ENCODE measurements at regions not wholly inside any gene's neighbourhood (a gene's known extent, or its start where the extent isn't known, plus 50 kb on each side); places are given as distances from the start of the nearest gene placed in this dataset.

DNA sequence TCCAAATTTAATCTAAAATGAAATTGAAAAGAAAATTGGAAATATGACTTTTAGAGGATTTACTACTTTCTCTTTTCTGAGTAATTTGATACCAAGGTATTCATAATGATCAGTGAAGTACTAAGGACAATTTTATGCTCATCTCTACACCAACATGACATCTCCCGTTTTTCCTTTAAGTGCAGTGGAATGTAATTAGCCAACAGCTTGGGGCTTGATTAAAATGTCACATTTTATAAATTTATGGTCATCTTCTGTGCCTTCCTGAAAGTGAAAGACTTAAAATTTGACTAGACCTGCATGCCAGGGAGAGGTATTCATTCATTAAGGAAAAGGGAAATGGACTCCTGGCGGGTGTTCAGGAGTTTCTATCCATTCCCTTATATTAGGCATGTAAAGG, 228.2 kb upstream of the CNTN3 start:
- H4K20me1 ChIP-seq (replicated peaks; ENCODE audit: control insufficient read depth, insufficient read depth, low read length): no peaks in the 10 kb centered on the region
- H3K4me3 ChIP-seq: no peak overlapping the region
- H3K36me3 ChIP-seq (ENCODE audit: control insufficient read depth, insufficient read depth, low read length): no peaks in the 10 kb centered on the region
- CTCF ChIA-PET (ENCODE audit: low intra/inter-chr PET ratio): no interaction called here
- no peak overlapping the region for H3K9ac ChIP-seq (ENCODE audit: insufficient read depth in 1 of 2, low read depth in 2 of 2, low read length in 2 of 2)
- no peak for FAIRE-seq
- WGBS (ENCODE audit: insufficient coverage, low coverage, missing lambda C conversion rate): 0% methylated on average over 2 of the region's 2 CpGs
- POLR2A ChIA-PET: no interaction called here
- no peaks in the 10 kb centered on the region for H3K9me1 ChIP-seq (ENCODE audit: control insufficient read depth, insufficient read depth, low read length)
- no peaks in the 10 kb centered on the region for H3K27me3 ChIP-seq (ENCODE audit: control insufficient read depth in 2 of 2, insufficient read depth in 2 of 2, low read length in 2 of 2)
- no peaks in the 10 kb centered on the region for H3K9me3 ChIP-seq (replicated peaks; ENCODE audit: control insufficient read depth, insufficient read depth, low read depth, low read length)
- intact Hi-C loops (cut with micrococcal nuclease) (no loop called here), in situ Hi-C loops (cut with MboI) (no loop called here)
- H3K4me1 ChIP-seq (replicated peaks in 1 of 2; ENCODE audit: control insufficient read depth in 2 of 2, insufficient read depth in 2 of 2, low read length in 2 of 2): no peaks in the 10 kb centered on the region
- DNase-seq (ENCODE audit: extremely low read depth in 1 of 4, low spot score in 3 of 4): no peak
- no peak overlapping the region for H2AFZ ChIP-seq (ENCODE audit: low read depth, low read length)
- no peak for ATAC-seq
- no peaks in the 10 kb centered on the region for H3K79me2 ChIP-seq (ENCODE audit: control insufficient read depth, insufficient read depth, low read length)
- BruUV-seq (replicated peaks): no TSS peak
- H3K27ac ChIP-seq (ENCODE audit: extremely low read depth, low read depth, low read length): no peak overlapping the region
- no peak overlapping the region for H3K4me2 ChIP-seq (ENCODE audit: insufficient read depth, low read length)
- TF ChIP-seq PTBP1 (IDR thresholded peaks at IDR 0.05; ENCODE audit: low read depth, low read length) (no peak), PHF21A (IDR thresholded peaks at IDR 0.05; ENCODE audit: borderline replicate concordance, low read depth) (no peak), SRF (CRISPR knock-in tag; IDR thresholded peaks at IDR 0.05) (no peak), RBFOX2 (IDR thresholded peaks at IDR 0.05; ENCODE audit: low read depth, low read length) (no peak), ZSCAN29 (IDR thresholded peaks at IDR 0.05) (no peak), SIRT6 (IDR thresholded peaks at IDR 0.05; ENCODE audit: low read depth, low read length) (no peak), XRCC5 (IDR thresholded peaks at IDR 0.05; ENCODE audit: low read depth, low read length) (no peak), MTA3 (IDR thresholded peaks at IDR 0.05; ENCODE audit: borderline replicate concordance) (no peak), NELFE (IDR thresholded peaks at IDR 0.05; ENCODE audit: insufficient read depth, insufficient read length) (no peak), ZNF175 (CRISPR knock-in tag; IDR thresholded peaks at IDR 0.05; ENCODE audit: low read depth) (no peak), TRIM28 (IDR thresholded peaks at IDR 0.05) (no peak), CBX8 (IDR thresholded peaks at IDR 0.05; ENCODE audit: borderline replicate concordance, extremely low read depth, low read depth, low read length, poor library complexity, severe bottlenecking) (no peak)
- TF ChIP-seq, protein P1, sequence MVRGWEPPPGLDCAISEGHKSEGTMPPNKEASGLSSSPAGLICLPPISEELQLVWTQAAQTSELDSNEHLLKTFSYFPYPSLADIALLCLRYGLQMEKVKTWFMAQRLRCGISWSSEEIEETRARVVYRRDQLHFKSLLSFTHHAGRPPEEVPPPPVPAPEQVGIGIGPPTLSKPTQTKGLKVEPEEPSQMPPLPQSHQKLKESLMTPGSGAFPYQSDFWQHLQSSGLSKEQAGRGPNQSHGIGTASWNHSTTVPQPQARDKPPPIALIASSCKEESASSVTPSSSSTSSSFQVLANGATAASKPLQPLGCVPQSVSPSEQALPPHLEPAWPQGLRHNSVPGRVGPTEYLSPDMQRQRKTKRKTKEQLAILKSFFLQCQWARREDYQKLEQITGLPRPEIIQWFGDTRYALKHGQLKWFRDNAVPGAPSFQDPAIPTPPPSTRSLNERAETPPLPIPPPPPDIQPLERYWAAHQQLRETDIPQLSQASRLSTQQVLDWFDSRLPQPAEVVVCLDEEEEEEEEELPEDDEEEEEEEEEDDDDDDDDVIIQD (CRISPR knock-in tag; IDR thresholded peaks at IDR 0.05): no peak
- TF ChIP-seq, protein P2, sequence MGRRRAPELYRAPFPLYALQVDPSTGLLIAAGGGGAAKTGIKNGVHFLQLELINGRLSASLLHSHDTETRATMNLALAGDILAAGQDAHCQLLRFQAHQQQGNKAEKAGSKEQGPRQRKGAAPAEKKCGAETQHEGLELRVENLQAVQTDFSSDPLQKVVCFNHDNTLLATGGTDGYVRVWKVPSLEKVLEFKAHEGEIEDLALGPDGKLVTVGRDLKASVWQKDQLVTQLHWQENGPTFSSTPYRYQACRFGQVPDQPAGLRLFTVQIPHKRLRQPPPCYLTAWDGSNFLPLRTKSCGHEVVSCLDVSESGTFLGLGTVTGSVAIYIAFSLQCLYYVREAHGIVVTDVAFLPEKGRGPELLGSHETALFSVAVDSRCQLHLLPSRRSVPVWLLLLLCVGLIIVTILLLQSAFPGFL (CRISPR knock-in tag; IDR thresholded peaks at IDR 0.05): no peak
- TF ChIP-seq, protein P3, sequence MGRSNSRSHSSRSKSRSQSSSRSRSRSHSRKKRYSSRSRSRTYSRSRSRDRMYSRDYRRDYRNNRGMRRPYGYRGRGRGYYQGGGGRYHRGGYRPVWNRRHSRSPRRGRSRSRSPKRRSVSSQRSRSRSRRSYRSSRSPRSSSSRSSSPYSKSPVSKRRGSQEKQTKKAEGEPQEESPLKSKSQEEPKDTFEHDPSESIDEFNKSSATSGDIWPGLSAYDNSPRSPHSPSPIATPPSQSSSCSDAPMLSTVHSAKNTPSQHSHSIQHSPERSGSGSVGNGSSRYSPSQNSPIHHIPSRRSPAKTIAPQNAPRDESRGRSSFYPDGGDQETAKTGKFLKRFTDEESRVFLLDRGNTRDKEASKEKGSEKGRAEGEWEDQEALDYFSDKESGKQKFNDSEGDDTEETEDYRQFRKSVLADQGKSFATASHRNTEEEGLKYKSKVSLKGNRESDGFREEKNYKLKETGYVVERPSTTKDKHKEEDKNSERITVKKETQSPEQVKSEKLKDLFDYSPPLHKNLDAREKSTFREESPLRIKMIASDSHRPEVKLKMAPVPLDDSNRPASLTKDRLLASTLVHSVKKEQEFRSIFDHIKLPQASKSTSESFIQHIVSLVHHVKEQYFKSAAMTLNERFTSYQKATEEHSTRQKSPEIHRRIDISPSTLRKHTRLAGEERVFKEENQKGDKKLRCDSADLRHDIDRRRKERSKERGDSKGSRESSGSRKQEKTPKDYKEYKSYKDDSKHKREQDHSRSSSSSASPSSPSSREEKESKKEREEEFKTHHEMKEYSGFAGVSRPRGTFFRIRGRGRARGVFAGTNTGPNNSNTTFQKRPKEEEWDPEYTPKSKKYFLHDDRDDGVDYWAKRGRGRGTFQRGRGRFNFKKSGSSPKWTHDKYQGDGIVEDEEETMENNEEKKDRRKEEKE (IDR thresholded peaks at IDR 0.05; ENCODE audit: borderline replicate concordance in 1 of 2, control insufficient read depth in 1 of 2, low read depth in 2 of 2, low read length in 1 of 2): no peak

Measured in K562 (cell line).